Omental fat pad (tissue), 3 donors: ENCODE measurements at regions not wholly inside any gene's neighbourhood (a gene's known extent, or its start where the extent isn't known, plus 50 kb on each side); places are given as distances from the start of the nearest gene placed in this dataset.
"Not testable (repeated sequence)": the region's sequence is repeated elsewhere in the genome, so short reads cannot be mapped to it uniquely, and the experiment has no call there.

Experiments
- ATAC-seq: fragments of 150-250 bp; one replicate; pipeline ENCODE4 v1.9.1; 2016; ENCODE audit warnings: mild to moderate bottlenecking, moderate library complexity; ENCODE audit not compliant: low FRiP score
- DNase-seq: peaks from one replicate; pipeline ENCODE4 v3.0.0-alpha.2; 2019; ENCODE audit warnings: low spot score
- TF ChIP-seq, protein P1 (sequence below), 3 donors: fragments of 450-650 bp; IDR thresholded peaks; one replicate each; pipeline ENCODE4 v1.5.1; 2016 to 2017; ENCODE audit warnings: antibody characterized with exemption in 3 of 3, mild to moderate bottlenecking in 3 of 3, moderate library complexity in 2 of 3

GRCh38 chr16:77046206-77046605 is 144.8 kb upstream of the MON1B start:
- DNase-seq (no peak), ATAC-seq (no peak)
- TF ChIP-seq, protein P1, sequence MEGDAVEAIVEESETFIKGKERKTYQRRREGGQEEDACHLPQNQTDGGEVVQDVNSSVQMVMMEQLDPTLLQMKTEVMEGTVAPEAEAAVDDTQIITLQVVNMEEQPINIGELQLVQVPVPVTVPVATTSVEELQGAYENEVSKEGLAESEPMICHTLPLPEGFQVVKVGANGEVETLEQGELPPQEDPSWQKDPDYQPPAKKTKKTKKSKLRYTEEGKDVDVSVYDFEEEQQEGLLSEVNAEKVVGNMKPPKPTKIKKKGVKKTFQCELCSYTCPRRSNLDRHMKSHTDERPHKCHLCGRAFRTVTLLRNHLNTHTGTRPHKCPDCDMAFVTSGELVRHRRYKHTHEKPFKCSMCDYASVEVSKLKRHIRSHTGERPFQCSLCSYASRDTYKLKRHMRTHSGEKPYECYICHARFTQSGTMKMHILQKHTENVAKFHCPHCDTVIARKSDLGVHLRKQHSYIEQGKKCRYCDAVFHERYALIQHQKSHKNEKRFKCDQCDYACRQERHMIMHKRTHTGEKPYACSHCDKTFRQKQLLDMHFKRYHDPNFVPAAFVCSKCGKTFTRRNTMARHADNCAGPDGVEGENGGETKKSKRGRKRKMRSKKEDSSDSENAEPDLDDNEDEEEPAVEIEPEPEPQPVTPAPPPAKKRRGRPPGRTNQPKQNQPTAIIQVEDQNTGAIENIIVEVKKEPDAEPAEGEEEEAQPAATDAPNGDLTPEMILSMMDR (IDR thresholded peaks at IDR 0.05), result no peak

DNA sequence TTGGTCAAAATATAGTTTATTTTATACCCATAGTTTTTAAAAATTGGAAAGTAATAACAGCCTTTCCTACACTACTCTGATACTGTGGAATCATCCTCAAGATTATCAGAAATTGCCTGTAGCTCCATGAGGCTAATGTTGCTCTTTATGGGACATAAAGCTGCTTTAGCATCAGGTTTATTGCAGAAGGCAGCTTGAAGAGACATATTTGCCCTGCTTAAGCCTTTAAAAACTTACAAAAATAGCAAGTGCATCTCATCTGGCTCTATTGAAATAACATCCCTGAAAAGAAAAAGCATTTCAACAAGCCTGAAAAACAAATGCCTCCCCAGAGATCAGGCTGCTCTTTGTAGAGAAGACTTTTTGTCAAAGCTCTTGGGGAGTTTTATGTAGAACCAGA is 142.9 kb upstream of the MON1B start:
- TF ChIP-seq, protein P1 (IDR thresholded peaks at IDR 0.05), result no peak
- DNase-seq, result no peak
- ATAC-seq, result no peak

GRCh38 chr16:77049577-77049976 is 141.4 kb upstream of the MON1B start:
- DNase-seq, result no peak
- TF ChIP-seq, protein P1 (IDR thresholded peaks at IDR 0.05), result no peak
- no peak for ATAC-seq

DNA sequence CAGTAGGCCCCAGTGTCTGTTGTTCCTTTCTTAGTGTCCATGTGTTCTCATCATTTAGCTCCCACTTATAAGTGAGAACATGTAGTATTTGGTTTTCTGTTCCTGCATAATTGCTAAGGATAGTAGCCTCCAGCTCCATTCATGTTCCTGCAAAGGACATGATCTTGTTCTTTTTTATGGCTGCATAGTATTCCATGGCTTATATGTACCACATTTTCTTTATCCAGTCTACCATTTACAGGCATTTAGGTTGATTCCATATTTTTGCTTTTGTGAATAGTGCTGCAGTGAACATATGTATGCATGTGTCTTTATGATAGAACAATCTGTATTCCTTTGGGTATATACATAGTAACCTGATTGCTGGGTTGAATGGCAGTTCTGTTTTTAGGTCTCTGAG is 134.4 kb upstream of the MON1B start:
- not testable (repeated sequence) for DNase-seq, ATAC-seq

DNA sequence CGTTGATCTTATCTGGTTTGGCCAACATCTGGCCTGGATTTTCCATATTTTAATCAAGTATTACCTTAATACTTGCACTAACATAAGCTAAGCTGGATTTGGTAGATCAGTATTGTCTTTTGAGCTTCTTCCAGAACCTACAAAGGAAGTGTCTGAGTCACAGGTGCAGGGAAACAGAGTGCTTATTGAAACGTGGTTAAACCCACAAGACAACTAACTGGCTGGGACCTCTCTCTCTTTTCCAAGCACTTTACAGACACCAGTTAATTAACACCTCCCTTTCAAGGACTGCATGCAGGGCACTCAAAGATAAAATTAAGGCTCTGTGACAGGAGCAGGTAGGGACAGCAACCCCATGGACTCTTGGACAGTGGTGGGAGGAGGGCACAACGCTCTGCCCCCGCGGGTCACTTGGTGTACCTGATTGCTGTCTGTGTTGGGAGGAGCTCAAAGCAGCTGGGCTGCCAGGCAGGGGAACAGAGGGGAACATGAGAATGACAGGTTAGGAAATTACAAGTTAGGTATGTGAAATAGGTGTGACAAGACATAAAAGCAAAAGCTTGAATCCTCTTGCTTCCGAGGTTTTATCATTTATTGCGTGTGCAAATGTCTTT is 133.7 kb upstream of the MON1B start:
- DNase-seq (no peak), ATAC-seq (no peak)
- TF ChIP-seq, protein P1 (IDR thresholded peaks at IDR 0.05), result no peak

DNA sequence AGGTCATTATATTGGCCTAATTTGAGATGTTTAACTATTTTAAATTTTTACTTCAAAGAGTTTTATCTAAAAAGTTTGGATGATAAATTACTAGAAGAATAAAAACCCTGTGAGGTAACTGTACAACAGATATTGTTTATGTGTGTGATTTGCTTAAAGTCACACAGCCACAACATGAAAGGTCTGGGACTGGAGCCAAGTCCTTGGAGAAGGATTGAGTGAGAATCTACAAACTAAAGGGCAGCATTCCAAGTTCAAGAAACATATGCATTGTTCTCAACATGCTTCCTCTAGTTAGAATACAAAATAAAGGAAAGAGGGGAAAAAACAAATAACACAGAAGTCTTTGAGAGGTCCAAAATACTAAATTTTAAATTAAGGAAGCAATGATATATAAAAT is 131.5 kb upstream of the MON1B start:
- DNase-seq (no peak), ATAC-seq (no peak)
- TF ChIP-seq, protein P1 (IDR thresholded peaks at IDR 0.05), result no peak

DNA sequence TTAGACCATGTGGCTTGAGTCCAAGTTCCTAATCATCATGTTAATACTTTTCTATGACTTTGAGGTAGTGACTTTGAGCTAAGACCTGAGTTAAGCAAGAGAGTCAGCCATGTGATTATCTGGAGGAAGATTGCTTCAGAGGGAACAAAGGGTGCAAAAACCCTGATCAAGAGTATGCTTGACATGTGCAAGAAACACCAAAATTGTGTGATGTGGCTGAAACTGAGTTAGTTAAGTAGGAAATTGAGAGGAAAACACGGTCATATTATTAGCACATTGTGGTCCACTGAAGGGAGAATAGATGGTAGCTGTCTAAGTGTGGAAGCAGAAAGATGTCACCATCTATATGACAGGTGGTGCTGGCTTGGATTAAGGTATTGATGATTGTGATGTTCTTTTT is 130.4 kb upstream of the MON1B start:
- ATAC-seq (no peak), DNase-seq (no peak)
- TF ChIP-seq, protein P1 (IDR thresholded peaks at IDR 0.05), result no peak
